H1 (cell line): ENCODE measurements at regions not wholly inside any gene's neighbourhood (a gene's known extent, or its start where the extent isn't known, plus 50 kb on each side); places are given as distances from the start of the nearest gene placed in this dataset.

ENCODE experiments used
- CTCF ChIA-PET: fragments of 300-600 bp; sonication (Branson Sonifier 250); formaldehyde crosslinking; loops from one replicate; lab custom pipeline; 2021; ENCODE audit not compliant: partially characterized antibody; lab: Charles Lee
- POLR2A ChIA-PET: fragments of 300-600 bp; sonication (Branson Sonifier 250); formaldehyde crosslinking; loops from one replicate; lab custom pipeline; 2021; ENCODE audit warnings: inconsistent platforms; ENCODE audit not compliant: partially characterized antibody; lab: Charles Lee
- DNase-seq, 2 experiments: peaks; one replicate each; pipeline versions ENCODE4 v3.0.0 to v3.0.0-alpha.2; 2010 to 2022; ENCODE audit warnings: low spot score in 2 of 2, low read depth in 1 of 2, mixed read lengths in 1 of 2
- FAIRE-seq: peaks from 2 replicates; lab custom pipeline; 2011; peaks lifted over from hg19 to GRCh38; lab: Jason Lieb, UNC
- H2AFZ ChIP-seq: 2 replicates; pipeline ENCODE4 v1.8.1; 2012; ENCODE audit warnings: low read length, inconsistent platforms
- H2AK5ac ChIP-seq: 2 replicates; pipeline ENCODE4 v1.6.1; 2013; ENCODE audit warnings: low read depth, low read length
- H2BK120ac ChIP-seq: replicated peaks from 2 replicates; pipeline ENCODE3; 2013; ENCODE audit warnings: low read depth, low read length, inconsistent platforms
- H2BK12ac ChIP-seq: 2 replicates; pipeline ENCODE4 v1.6.1; 2013; ENCODE audit warnings: low read depth, low read length
- H2BK15ac ChIP-seq: 2 replicates; pipeline ENCODE4 v1.6.1; 2013; ENCODE audit warnings: low read length
- H2BK20ac ChIP-seq: 2 replicates; pipeline ENCODE4 v1.6.1; 2013; ENCODE audit warnings: low read length
- H2BK5ac ChIP-seq: 2 replicates; pipeline ENCODE4 v1.6.1; 2013; ENCODE audit warnings: low read depth, low read length
- H3K14ac ChIP-seq: 2 replicates; pipeline ENCODE4 v1.6.1; 2013; ENCODE audit warnings: inconsistent platforms; ENCODE audit not compliant: insufficient read length
- H3K18ac ChIP-seq: 2 replicates; pipeline ENCODE4 v1.6.1; 2013; ENCODE audit warnings: low read length; ENCODE audit errors: extremely low read depth
- H3K23ac ChIP-seq: 2 replicates; pipeline ENCODE4 v1.6.1; 2013; ENCODE audit warnings: inconsistent platforms; ENCODE audit not compliant: insufficient read length
- H3K23me2 ChIP-seq: 2 replicates; pipeline ENCODE4 v1.6.1; 2013; ENCODE audit warnings: low read depth, low read length
- H3K27ac ChIP-seq: 2 replicates; pipeline ENCODE4 v1.6.1; 2011; ENCODE audit warnings: low read depth, low read length, inconsistent platforms
- H3K27me3 ChIP-seq, 4 experiments: replicated peaks in 1 of 4; 1 replicate in 1 of 4; 2 replicates in 3 of 4; pipeline versions ENCODE4 v1.6.1 to v1.8.1; 2011 to 2013; ENCODE audit warnings: low read length in 3 of 4, mild to moderate bottlenecking in 3 of 4, inconsistent platforms in 2 of 4, mixed read lengths in 2 of 4, moderate library complexity in 1 of 4; ENCODE audit not compliant: control insufficient read depth in 3 of 4, insufficient read depth in 3 of 4; ENCODE audit errors: extremely low read depth in 1 of 4
- H3K36me3 ChIP-seq, 4 experiments: 2 replicates each; pipeline versions ENCODE4 v1.6.1 to v1.8.1; 2011 to 2013; ENCODE audit warnings: mild to moderate bottlenecking in 4 of 4, low read length in 3 of 4, moderate library complexity in 2 of 4, control low read depth in 1 of 4, inconsistent platforms in 1 of 4; ENCODE audit not compliant: insufficient read depth in 4 of 4, control insufficient read depth in 2 of 4
- H3K4ac ChIP-seq: replicated peaks from 2 replicates; pipeline ENCODE3; 2013; ENCODE audit warnings: low read length, low read depth, mixed read lengths, inconsistent platforms; ENCODE audit not compliant: insufficient read length
- H3K4me1 ChIP-seq, 4 experiments: replicated peaks in 1 of 4; 1 replicate in 1 of 4; 2 replicates in 3 of 4; pipeline versions ENCODE4 v1.6.1 to v1.8.1; 2011 to 2013; ENCODE audit warnings: low read length in 3 of 4, inconsistent platforms in 2 of 4, mixed read lengths in 1 of 4; ENCODE audit not compliant: insufficient read depth in 4 of 4, control insufficient read depth in 3 of 4
- H3K4me2 ChIP-seq, 2 experiments: 2 replicates each; pipeline versions ENCODE4 v1.6.1 to v1.8.1; 2011 to 2013; ENCODE audit warnings: low read depth in 2 of 2, low read length in 2 of 2, control low read depth in 1 of 2, inconsistent platforms in 1 of 2, mild to moderate bottlenecking in 1 of 2; ENCODE audit not compliant: insufficient read depth in 1 of 2
- H3K4me3 ChIP-seq, 4 experiments: fragments of 200-600, 300-600 bp in 1 of 4; sonication (generic), shearing (Covaris generic), sonication (Bioruptor Twin) in 1 of 4; 2 replicates each; pipeline versions ENCODE4 v1.5.1 to v1.8.1; 2011 to 2016; ENCODE audit warnings: low read length in 4 of 4, low read depth in 3 of 4, control low read depth in 2 of 4, inconsistent platforms in 2 of 4, mild to moderate bottlenecking in 2 of 4, mixed read lengths in 1 of 4, moderate library complexity in 1 of 4; ENCODE audit not compliant: insufficient read depth in 2 of 4; ENCODE audit errors: extremely low read depth in 1 of 4
- H3K56ac ChIP-seq: replicated peaks from 2 replicates; pipeline ENCODE3; 2013; ENCODE audit warnings: low read depth, mild to moderate bottlenecking, mixed read lengths, low read length, inconsistent platforms; ENCODE audit not compliant: insufficient read length
- H3K79me1 ChIP-seq: 2 replicates; pipeline ENCODE4 v1.6.1; 2013; ENCODE audit warnings: low read depth, low read length, control low read depth
- H3K79me2 ChIP-seq, 2 experiments: 2 replicates each; pipeline versions ENCODE4 v1.6.1 to v1.8.1; 2012 to 2013; ENCODE audit warnings: low read length in 2 of 2, mild to moderate bottlenecking in 2 of 2, inconsistent platforms in 1 of 2; ENCODE audit not compliant: insufficient read depth in 2 of 2, control insufficient read depth in 1 of 2
- H3K9ac ChIP-seq, 4 experiments: replicated peaks in 1 of 4; 1 replicate in 1 of 4; 2 replicates in 3 of 4; pipeline versions ENCODE4 v1.6.1 to v1.8.1; 2011 to 2013; ENCODE audit warnings: low read depth in 3 of 4, low read length in 3 of 4, control low read depth in 2 of 4, mild to moderate bottlenecking in 2 of 4, moderate library complexity in 2 of 4, inconsistent platforms in 1 of 4; ENCODE audit errors: extremely low read depth in 1 of 4
- H3K9me3 ChIP-seq, 2 experiments: 2 replicates each; pipeline versions ENCODE4 v1.6.1 to v1.8.1; 2012 to 2013; ENCODE audit warnings: mild to moderate bottlenecking in 2 of 2, moderate library complexity in 2 of 2, control low read depth in 1 of 2, inconsistent platforms in 1 of 2, low read depth in 1 of 2, low read length in 1 of 2, mixed read lengths in 1 of 2; ENCODE audit not compliant: insufficient read depth in 2 of 2
- H4K20me1 ChIP-seq, 2 experiments: replicated peaks in 1 of 2; 2 replicates each; pipeline versions ENCODE3 to v1.8.1; 2011 to 2013; ENCODE audit warnings: inconsistent platforms in 2 of 2, low read length in 2 of 2, mild to moderate bottlenecking in 1 of 2; ENCODE audit not compliant: insufficient read depth in 2 of 2, control insufficient read depth in 1 of 2
- H4K5ac ChIP-seq: 2 replicates; pipeline ENCODE4 v1.6.1; 2013; ENCODE audit warnings: low read length, low read depth, mixed read lengths, inconsistent platforms; ENCODE audit not compliant: insufficient read length
- H4K8ac ChIP-seq: 2 replicates; pipeline ENCODE4 v1.8.0; 2013; ENCODE audit warnings: mild to moderate bottlenecking, moderate library complexity, low read length, inconsistent platforms; ENCODE audit not compliant: insufficient read depth; ENCODE audit errors: extremely low read depth
- H4K91ac ChIP-seq: replicated peaks from 2 replicates; pipeline ENCODE3; 2013; ENCODE audit warnings: low read length, mixed read lengths, inconsistent platforms; ENCODE audit not compliant: insufficient read length
- BACH1 ChIP-seq: IDR thresholded peaks from 2 replicates; pipeline ENCODE4 v1.6.1; 2012; ENCODE audit warnings: low read length, improper control_type of control experiment
- EGR1 ChIP-seq: IDR thresholded peaks from 2 replicates; pipeline ENCODE4 v1.6.1; 2011; ENCODE audit warnings: low read depth, low read length, borderline replicate concordance
- GTF2F1 ChIP-seq: IDR thresholded peaks from 2 replicates; pipeline ENCODE4 v1.6.1; 2012; ENCODE audit warnings: low read depth, low read length, improper control_type of control experiment, borderline replicate concordance
- HDAC2 ChIP-seq, 2 experiments: fragments of 300-600 bp in 1 of 2; sonication (generic) in 1 of 2; IDR thresholded peaks; 2 replicates each; pipeline ENCODE4 v1.6.1; 2011 to 2012; ENCODE audit warnings: low read depth in 2 of 2, low read length in 2 of 2, mild to moderate bottlenecking in 2 of 2, moderate library complexity in 2 of 2, borderline replicate concordance in 1 of 2, inconsistent platforms in 1 of 2
- JUN ChIP-seq: IDR thresholded peaks from 2 replicates; pipeline ENCODE4 v1.6.1; 2011; ENCODE audit warnings: low read depth, mild to moderate bottlenecking, improper control_type of control experiment, low read length
- KDM1A ChIP-seq: fragments of 200-600, 300-600 bp; sonication (generic); IDR thresholded peaks from 2 replicates; pipeline ENCODE4 v1.7.1; 2016; ENCODE audit warnings: mild to moderate bottlenecking, low read length, borderline replicate concordance
- KDM4A ChIP-seq: IDR thresholded peaks from one replicate; pipeline ENCODE4 v1.7.1; 2012; ENCODE audit warnings: low read depth, mild to moderate bottlenecking, moderate library complexity, low read length, inconsistent platforms; ENCODE audit not compliant: severe bottlenecking
- KDM5A ChIP-seq: fragments of 200-600 bp; IDR thresholded peaks from 2 replicates; pipeline ENCODE4 v1.7.1; 2012; ENCODE audit warnings: mild to moderate bottlenecking, low read length, inconsistent platforms, mixed read lengths
- PHF8 ChIP-seq: fragments of 200-600 bp; sonication (generic); conservative IDR thresholded peaks from 2 replicates; pipeline ENCODE4 v1.7.1; 2012; ENCODE audit warnings: low read depth, mild to moderate bottlenecking, inconsistent platforms, low read length, moderate library complexity
- RBBP5 ChIP-seq: IDR thresholded peaks from 2 replicates; pipeline ENCODE4 v1.7.1; 2012; ENCODE audit warnings: low read depth, mild to moderate bottlenecking, inconsistent platforms, low read length, moderate library complexity, borderline replicate concordance
- SAP30 ChIP-seq: fragments of 300-600 bp; sonication (generic); IDR thresholded peaks from 2 replicates; pipeline ENCODE4 v1.7.1; 2012; ENCODE audit warnings: low read length, moderate library complexity, mild to moderate bottlenecking, inconsistent platforms; ENCODE audit not compliant: insufficient read depth, insufficient replicate concordance
- TBP ChIP-seq: IDR thresholded peaks from 2 replicates; pipeline ENCODE4 v1.6.1; 2011; ENCODE audit warnings: low read depth, low read length, improper control_type of control experiment
- TEAD4 ChIP-seq: IDR thresholded peaks from 2 replicates; pipeline ENCODE4 v1.6.1; 2012; ENCODE audit warnings: low read depth, low read length, inconsistent platforms, mixed read lengths
- WGBS, 2 experiments: shearing (Covaris generic) in 1 of 2; methylation state at CpG; one replicate each; pipeline versions ENCODE4 v1.1.6 to v1.1.7; 2013 to 2015; ENCODE audit warnings: low lambda C conversion rate in 2 of 2, mixed read lengths in 2 of 2, inconsistent platforms in 1 of 2, low coverage in 1 of 2, missing lambda C conversion rate in 1 of 2; ENCODE audit not compliant: insufficient replicate concordance in 2 of 2, insufficient coverage in 1 of 2, insufficient read length in 1 of 2; ENCODE audit errors: extremely low coverage in 1 of 2, missing lambda C conversion rate in 1 of 2; 5-methylcytosine and 5-hydroxymethylcytosine counted together
- TF ChIP-seq, protein P1 (sequence below): IDR thresholded peaks from 2 replicates; pipeline ENCODE4 v1.6.1; 2011; ENCODE audit warnings: low read length, improper control_type of control experiment

DNA sequence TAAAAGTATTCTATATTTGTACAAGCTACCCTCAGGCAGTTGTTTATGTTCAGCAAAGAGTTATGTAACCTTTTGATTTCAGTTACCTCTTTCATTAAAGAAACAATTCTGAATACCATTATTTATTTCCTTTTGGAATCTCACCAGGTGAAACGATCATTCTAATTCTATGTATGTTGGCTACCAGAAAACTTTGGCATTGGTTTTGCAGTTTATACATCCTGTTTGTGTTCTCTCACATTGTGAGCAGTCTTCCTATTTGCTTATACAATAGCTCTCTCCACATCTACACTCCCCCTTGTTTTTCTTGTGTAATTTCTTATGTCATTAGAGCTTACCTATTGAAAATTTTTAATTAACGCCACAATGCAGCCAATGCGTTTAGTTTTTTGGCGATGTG, 276.0 kb upstream of the MPDZ start:
- H3K79me2 ChIP-seq: no peaks in the 10 kb centered on the region
- DNase-seq: no peak
- no peak overlapping the region for H4K8ac ChIP-seq
- H3K36me3 ChIP-seq: no peaks in the 10 kb centered on the region
- H3K56ac ChIP-seq: no peak overlapping the region
- H4K5ac ChIP-seq: no peak overlapping the region
- H3K23me2 ChIP-seq: no peaks in the 10 kb centered on the region
- no peak overlapping the region for H3K4me2 ChIP-seq
- no peaks in the 10 kb centered on the region for H3K79me1 ChIP-seq
- no peak overlapping the region for H3K18ac ChIP-seq
- no peak overlapping the region for H2BK5ac ChIP-seq
- no peak overlapping the region for H3K9ac ChIP-seq
- no peaks in the 10 kb centered on the region for H3K27me3 ChIP-seq
- CTCF ChIA-PET: interaction anchor here (1.0 to 1.5 kb wide), 3 partner anchors 9 to 128 kb away, joined by 3 read pairs; no protein-coding TSS in a partner anchor
- no peak overlapping the region for H2AFZ ChIP-seq
- no peak overlapping the region for H3K4ac ChIP-seq
- no peak overlapping the region for H2BK20ac ChIP-seq
- no peak overlapping the region for H2BK15ac ChIP-seq
- no peak overlapping the region for H2BK120ac ChIP-seq
- no peak overlapping the region for H3K14ac ChIP-seq
- H3K23ac ChIP-seq: no peak overlapping the region
- H2BK12ac ChIP-seq: no peak overlapping the region
- H3K9me3 ChIP-seq: no peaks in the 10 kb centered on the region
- 87% methylated on average over 4 of the region's 4 CpGs; no CpG with 5 or more reads in 1 of the 2 experiments for WGBS, 2 experiments
- FAIRE-seq: no peak
- 0 out of 7 replicates have a peak, but pooled peaks cover 0 to 2% (median 0%) of the 10 kb centered on the region in 4 experiments for H3K4me1 ChIP-seq
- H2AK5ac ChIP-seq: no peak overlapping the region
- H4K91ac ChIP-seq: no peak overlapping the region
- H4K20me1 ChIP-seq: no peaks in the 10 kb centered on the region
- H3K27ac ChIP-seq: no peak overlapping the region
- no peak overlapping the region for H3K4me3 ChIP-seq
- POLR2A ChIA-PET: no interaction called here
- TF ChIP-seq, protein P1, sequence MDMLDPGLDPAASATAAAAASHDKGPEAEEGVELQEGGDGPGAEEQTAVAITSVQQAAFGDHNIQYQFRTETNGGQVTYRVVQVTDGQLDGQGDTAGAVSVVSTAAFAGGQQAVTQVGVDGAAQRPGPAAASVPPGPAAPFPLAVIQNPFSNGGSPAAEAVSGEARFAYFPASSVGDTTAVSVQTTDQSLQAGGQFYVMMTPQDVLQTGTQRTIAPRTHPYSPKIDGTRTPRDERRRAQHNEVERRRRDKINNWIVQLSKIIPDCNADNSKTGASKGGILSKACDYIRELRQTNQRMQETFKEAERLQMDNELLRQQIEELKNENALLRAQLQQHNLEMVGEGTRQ: no peak
- TF ChIP-seq TBP: no peak
- no peak for TF ChIP-seq RBBP5
- no peak for TF ChIP-seq SAP30
- TF ChIP-seq KDM5A: no peak
- no peak for TF ChIP-seq EGR1
- no peak for TF ChIP-seq KDM1A
- TF ChIP-seq KDM4A: no peak
- TF ChIP-seq PHF8: no peak
- no peak for TF ChIP-seq TEAD4
- TF ChIP-seq JUN: no peak
- TF ChIP-seq GTF2F1: no peak
- no peak for TF ChIP-seq BACH1
- TF ChIP-seq HDAC2 (IDR thresholded peaks at IDR 0.05; ENCODE audit: borderline replicate concordance in 1 of 2, low read depth in 2 of 2, low read length in 2 of 2): no peak
